Loucy (cell line): ENCODE measurements at regions not wholly inside any gene's neighbourhood (a gene's known extent, or its start where the extent isn't known, plus 50 kb on each side); places are given as distances from the start of the nearest gene placed in this dataset.

Experiments
- CTCF ChIP-seq: fragments of 200-600 bp; sonication (generic); conservative IDR thresholded peaks from 2 replicates; pipeline ENCODE4 v1.5.1; 2014; ENCODE audit warnings: mild to moderate bottlenecking, antibody characterized with exemption, low read length
- EZH2phosphoT487 ChIP-seq: fragments of 200-600 bp; IDR thresholded peaks from 2 replicates; pipeline ENCODE4 v1.6.1; 2018; ENCODE audit warnings: antibody characterized with exemption, mild to moderate bottlenecking, moderate library complexity, borderline replicate concordance

- no peak for TF ChIP-seq CTCF
- TF ChIP-seq EZH2phosphoT487 = no peak
These were observed 270.8 kb upstream of the PPFIA2 start for GRCh38 chr12:82029936-82030335.
